ENCODE measurements at regions not wholly inside any gene's neighbourhood (a gene's known extent, or its start where the extent isn't known, plus 50 kb on each side); places are given as distances from the start of the nearest gene placed in this dataset.

DNA sequence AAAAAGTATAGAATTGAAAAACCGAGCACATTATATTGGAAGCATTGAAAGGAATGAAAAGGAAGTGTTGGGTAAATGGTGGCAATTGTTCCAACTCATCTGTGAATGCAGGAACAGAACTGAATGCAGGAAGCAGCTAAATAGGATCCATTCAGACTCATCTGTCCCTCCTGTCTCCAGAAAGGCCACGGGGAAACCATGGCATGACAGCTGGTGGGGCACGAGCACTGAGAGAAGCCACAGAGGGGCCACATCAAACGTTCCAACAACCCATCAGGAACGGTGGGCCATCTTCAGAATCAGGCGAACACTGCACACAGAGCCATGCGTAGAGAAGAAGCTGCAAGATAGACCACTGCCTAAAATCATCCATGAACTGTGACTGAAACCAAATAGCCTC lies 138.5 kb upstream of the SLC35G4 start:
- ChIA-PET CTCF (no interaction called here), POLR2A (no interaction called here)
- H3K27ac Mint-ChIP-seq, result no peak overlapping the region
- H3K9me3 Mint-ChIP-seq, result peaks cover 4% of the 10 kb centered on the region
- H3K4me1 Mint-ChIP-seq (ENCODE audit: low read depth), result no peaks in the 10 kb centered on the region
- H3K4me3 Mint-ChIP-seq, result no peak overlapping the region
- no peaks in the 10 kb centered on the region for H3K36me3 ChIP-seq (ENCODE audit: insufficient read depth, low read length)
- H3K36me3 Mint-ChIP-seq (ENCODE audit: low read depth), result no peaks in the 10 kb centered on the region
- TF ChIP-seq, protein P1, sequence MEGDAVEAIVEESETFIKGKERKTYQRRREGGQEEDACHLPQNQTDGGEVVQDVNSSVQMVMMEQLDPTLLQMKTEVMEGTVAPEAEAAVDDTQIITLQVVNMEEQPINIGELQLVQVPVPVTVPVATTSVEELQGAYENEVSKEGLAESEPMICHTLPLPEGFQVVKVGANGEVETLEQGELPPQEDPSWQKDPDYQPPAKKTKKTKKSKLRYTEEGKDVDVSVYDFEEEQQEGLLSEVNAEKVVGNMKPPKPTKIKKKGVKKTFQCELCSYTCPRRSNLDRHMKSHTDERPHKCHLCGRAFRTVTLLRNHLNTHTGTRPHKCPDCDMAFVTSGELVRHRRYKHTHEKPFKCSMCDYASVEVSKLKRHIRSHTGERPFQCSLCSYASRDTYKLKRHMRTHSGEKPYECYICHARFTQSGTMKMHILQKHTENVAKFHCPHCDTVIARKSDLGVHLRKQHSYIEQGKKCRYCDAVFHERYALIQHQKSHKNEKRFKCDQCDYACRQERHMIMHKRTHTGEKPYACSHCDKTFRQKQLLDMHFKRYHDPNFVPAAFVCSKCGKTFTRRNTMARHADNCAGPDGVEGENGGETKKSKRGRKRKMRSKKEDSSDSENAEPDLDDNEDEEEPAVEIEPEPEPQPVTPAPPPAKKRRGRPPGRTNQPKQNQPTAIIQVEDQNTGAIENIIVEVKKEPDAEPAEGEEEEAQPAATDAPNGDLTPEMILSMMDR (IDR thresholded peaks at IDR 0.05), result no peak
- no peak overlapping the region for H3K27ac ChIP-seq (ENCODE audit: low read depth in 1 of 2, low read length in 2 of 2)
- no peaks in the 10 kb centered on the region for H3K27me3 ChIP-seq (ENCODE audit: control insufficient read depth in 1 of 2, insufficient read depth in 2 of 2, low read length in 2 of 2)
- H3K27me3 Mint-ChIP-seq, result no peaks in the 10 kb centered on the region
- no peak for ATAC-seq (ENCODE audit: poor library complexity)
- intact Hi-C loops (cut with DNase I, micrococcal nuclease), result no loop called here
- H3K9me3 ChIP-seq (ENCODE audit: control insufficient read depth in 1 of 2, insufficient read depth in 1 of 2, low read length in 2 of 2), result peaks cover 0 to 3% of the 10 kb centered on the region in 2 experiments
- DNase-seq, result no peak
- no peaks in the 10 kb centered on the region for H3K4me1 ChIP-seq (ENCODE audit: insufficient read depth, low read length)
- H3K4me3 ChIP-seq (ENCODE audit: low read length), result no peak overlapping the region

DNA sequence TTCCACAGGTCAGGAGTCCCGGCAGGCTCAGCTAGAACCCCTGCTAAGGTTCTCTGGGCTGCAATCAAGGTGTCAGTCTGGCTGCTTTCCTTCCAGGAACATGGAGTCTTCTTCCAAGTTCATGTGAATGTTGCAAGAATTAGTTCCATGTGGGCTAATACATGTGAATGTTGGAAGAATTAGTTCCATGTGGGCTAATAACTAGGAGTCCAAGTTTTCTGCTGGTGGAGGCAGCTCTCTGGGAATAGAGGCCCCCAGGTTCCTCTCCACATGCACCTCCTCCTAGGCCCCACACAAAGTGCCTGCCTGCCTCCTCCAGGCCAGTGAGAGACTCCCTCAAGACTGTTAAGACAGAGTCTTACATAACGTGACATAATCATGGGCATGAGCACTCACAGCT lies 140.8 kb upstream of the SLC35G4 start:
- ChIA-PET POLR2A (no interaction called here), CTCF (no interaction called here)
- peaks cover 0 to 3% of the 10 kb centered on the region in 2 experiments for H3K9me3 ChIP-seq (ENCODE audit: control insufficient read depth in 1 of 2, insufficient read depth in 1 of 2, low read length in 2 of 2)
- TF ChIP-seq, protein P1 (IDR thresholded peaks at IDR 0.05), result no peak
- intact Hi-C loops (cut with DNase I, micrococcal nuclease), result no loop called here
- no peak overlapping the region for H3K27ac ChIP-seq (ENCODE audit: low read depth in 1 of 2, low read length in 2 of 2)
- Mint-ChIP-seq H3K27ac (no peak overlapping the region), H3K9me3 (no peaks in the 10 kb centered on the region), H3K36me3 (ENCODE audit: low read depth) (no peaks in the 10 kb centered on the region), H3K27me3 (no peaks in the 10 kb centered on the region), H3K4me3 (no peak overlapping the region), H3K4me1 (ENCODE audit: low read depth) (no peaks in the 10 kb centered on the region)
- H3K36me3 ChIP-seq (ENCODE audit: insufficient read depth, low read length), result no peaks in the 10 kb centered on the region
- DNase-seq (no peak), ATAC-seq (ENCODE audit: poor library complexity) (no peak)
- H3K4me3 ChIP-seq (ENCODE audit: low read length), result no peak overlapping the region
- H3K4me1 ChIP-seq (ENCODE audit: insufficient read depth, low read length), result no peaks in the 10 kb centered on the region
- H3K27me3 ChIP-seq (ENCODE audit: control insufficient read depth in 1 of 2, insufficient read depth in 2 of 2, low read length in 2 of 2), result peaks cover 0 to 4% of the 10 kb centered on the region in 2 experiments

DNA sequence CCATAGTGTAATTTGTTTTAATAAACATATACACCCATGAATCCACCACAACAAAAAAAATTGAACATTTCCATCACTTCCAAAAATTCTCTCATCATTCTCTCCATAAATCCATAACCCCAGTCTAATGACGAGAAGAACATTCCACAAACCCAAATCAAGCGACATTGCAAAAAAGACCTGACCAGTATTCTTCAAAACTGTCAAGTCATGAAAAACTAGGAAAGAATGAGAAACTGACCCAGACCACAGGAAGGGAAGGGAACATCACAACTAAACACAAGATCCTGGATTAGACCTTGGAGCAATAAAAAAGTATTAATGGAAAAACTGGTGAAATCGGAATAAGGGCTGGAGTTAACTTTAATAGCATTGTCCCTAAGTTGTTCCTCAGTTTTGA lies 141.3 kb upstream of the SLC35G4 start:
- ChIA-PET POLR2A (no interaction called here), CTCF (no interaction called here)
- TF ChIP-seq, protein P1 (IDR thresholded peaks at IDR 0.05), result no peak
- Mint-ChIP-seq H3K27ac (no peak overlapping the region), H3K4me1 (ENCODE audit: low read depth) (no peaks in the 10 kb centered on the region), H3K9me3 (no peaks in the 10 kb centered on the region), H3K36me3 (ENCODE audit: low read depth) (no peaks in the 10 kb centered on the region), H3K4me3 (no peak overlapping the region), H3K27me3 (no peaks in the 10 kb centered on the region)
- Histone ChIP-seq H3K4me3 (ENCODE audit: low read length) (no peak overlapping the region), H3K4me1 (ENCODE audit: insufficient read depth, low read length) (no peaks in the 10 kb centered on the region), H3K36me3 (ENCODE audit: insufficient read depth, low read length) (no peaks in the 10 kb centered on the region), H3K9me3 (ENCODE audit: control insufficient read depth in 1 of 2, insufficient read depth in 1 of 2, low read length in 2 of 2) (peaks cover 0 to 3% of the 10 kb centered on the region in 2 experiments), H3K27ac (ENCODE audit: low read depth in 1 of 2, low read length in 2 of 2) (no peak overlapping the region), H3K27me3 (ENCODE audit: control insufficient read depth in 1 of 2, insufficient read depth in 2 of 2, low read length in 2 of 2) (peaks cover 0 to 4% of the 10 kb centered on the region in 2 experiments)
- intact Hi-C loops (cut with DNase I, micrococcal nuclease), result no loop called here
- DNase-seq, result no peak
- ATAC-seq (ENCODE audit: poor library complexity), result no peak
